ENCODE measurements at regions not wholly inside any gene's neighbourhood (a gene's known extent, or its start where the extent isn't known, plus 50 kb on each side); places are given as distances from the start of the nearest gene placed in this dataset.

GRCh38 chr9:115672477-115673316 is 480.9 kb upstream of the PAPPA start:
- Histone ChIP-seq H3K9me3 (no peaks in the 10 kb centered on the region), H3K27me3 (no peaks in the 10 kb centered on the region), H3K36me3 (no peaks in the 10 kb centered on the region), H3K4me3 (no peak overlapping the region), H3K4me1 (no peaks in the 10 kb centered on the region), H3K27ac (no peak overlapping the region)
- no peak for DNase-seq
- no peak for ATAC-seq
- TF ChIP-seq, protein P1, sequence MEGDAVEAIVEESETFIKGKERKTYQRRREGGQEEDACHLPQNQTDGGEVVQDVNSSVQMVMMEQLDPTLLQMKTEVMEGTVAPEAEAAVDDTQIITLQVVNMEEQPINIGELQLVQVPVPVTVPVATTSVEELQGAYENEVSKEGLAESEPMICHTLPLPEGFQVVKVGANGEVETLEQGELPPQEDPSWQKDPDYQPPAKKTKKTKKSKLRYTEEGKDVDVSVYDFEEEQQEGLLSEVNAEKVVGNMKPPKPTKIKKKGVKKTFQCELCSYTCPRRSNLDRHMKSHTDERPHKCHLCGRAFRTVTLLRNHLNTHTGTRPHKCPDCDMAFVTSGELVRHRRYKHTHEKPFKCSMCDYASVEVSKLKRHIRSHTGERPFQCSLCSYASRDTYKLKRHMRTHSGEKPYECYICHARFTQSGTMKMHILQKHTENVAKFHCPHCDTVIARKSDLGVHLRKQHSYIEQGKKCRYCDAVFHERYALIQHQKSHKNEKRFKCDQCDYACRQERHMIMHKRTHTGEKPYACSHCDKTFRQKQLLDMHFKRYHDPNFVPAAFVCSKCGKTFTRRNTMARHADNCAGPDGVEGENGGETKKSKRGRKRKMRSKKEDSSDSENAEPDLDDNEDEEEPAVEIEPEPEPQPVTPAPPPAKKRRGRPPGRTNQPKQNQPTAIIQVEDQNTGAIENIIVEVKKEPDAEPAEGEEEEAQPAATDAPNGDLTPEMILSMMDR (IDR thresholded peaks at IDR 0.05): no peak
- intact Hi-C loops (cut with DNase I): no loop called here

DNA sequence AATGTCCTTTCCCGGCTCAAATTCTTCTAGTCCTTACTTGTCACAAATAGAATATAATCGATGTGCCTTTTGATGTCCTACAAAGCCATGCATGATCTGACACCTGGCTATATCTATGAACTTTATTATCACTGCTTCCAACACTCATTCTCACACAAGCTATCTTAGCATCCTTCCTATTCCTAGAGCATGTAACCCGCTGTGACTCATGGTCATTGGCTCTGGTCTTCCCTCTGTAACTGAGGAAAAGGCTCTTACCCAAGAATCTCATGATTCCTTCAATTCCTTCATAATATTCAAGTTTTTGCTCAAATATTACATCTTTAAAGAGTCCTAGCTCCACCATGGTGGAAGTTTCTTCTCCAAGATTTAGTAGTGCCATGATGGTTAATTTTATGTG is 480.0 kb upstream of the PAPPA start:
- Histone ChIP-seq H3K4me1 (no peaks in the 10 kb centered on the region), H3K4me3 (no peak overlapping the region), H3K36me3 (no peaks in the 10 kb centered on the region), H3K9me3 (no peaks in the 10 kb centered on the region), H3K27me3 (no peaks in the 10 kb centered on the region), H3K27ac (no peak overlapping the region)
- DNase-seq: no peak
- intact Hi-C loops (cut with DNase I): no loop called here
- TF ChIP-seq, protein P1 (IDR thresholded peaks at IDR 0.05): no peak
- no peak for ATAC-seq

- H3K27ac ChIP-seq: no peak overlapping the region
These were observed 479.5 kb upstream of the PAPPA start for GRCh38 chr9:115674091-115674490.

GRCh38 chr9:115675834-115676233 is 477.8 kb upstream of the PAPPA start:
- H3K9me3 ChIP-seq: no peaks in the 10 kb centered on the region
- H3K27me3 ChIP-seq: no peaks in the 10 kb centered on the region
- intact Hi-C loops (cut with DNase I): no loop called here
- no peaks in the 10 kb centered on the region for H3K36me3 ChIP-seq
- TF ChIP-seq, protein P1 (IDR thresholded peaks at IDR 0.05): no peak
- H3K4me1 ChIP-seq: no peaks in the 10 kb centered on the region
- H3K4me3 ChIP-seq: no peak overlapping the region
- no peak overlapping the region for H3K27ac ChIP-seq
- ATAC-seq (no peak), DNase-seq (no peak)

More at GRCh38 chr9:115674091-115674490, 479.5 kb upstream of the PAPPA start:
- intact Hi-C loops (cut with DNase I): no loop called here
- Histone ChIP-seq H3K36me3 (no peaks in the 10 kb centered on the region), H3K9me3 (no peaks in the 10 kb centered on the region), H3K4me1 (no peaks in the 10 kb centered on the region), H3K27me3 (no peaks in the 10 kb centered on the region), H3K4me3 (no peak overlapping the region)
- TF ChIP-seq, protein P1 (IDR thresholded peaks at IDR 0.05): no peak
- no peak for DNase-seq
- no peak for ATAC-seq

DNA sequence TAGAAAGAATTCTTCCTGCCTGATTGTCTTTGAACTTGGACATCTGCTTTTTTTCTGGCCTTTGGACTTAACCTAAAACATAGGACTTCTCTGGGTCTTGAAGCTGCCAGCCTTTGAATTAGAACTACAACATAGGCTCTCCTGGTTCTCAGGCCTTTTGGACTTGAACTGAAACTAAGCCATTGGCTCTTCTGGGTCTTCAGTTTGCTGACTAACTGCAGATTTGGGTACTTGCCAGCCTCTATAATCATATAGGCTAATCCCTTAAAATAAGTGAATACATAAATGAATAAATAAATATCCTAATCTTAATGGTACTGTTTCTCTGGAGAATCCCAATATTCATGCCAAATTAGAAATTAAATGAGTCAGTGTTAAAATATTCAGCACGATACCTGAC is 473.4 kb upstream of the PAPPA start:
- Histone ChIP-seq H3K36me3 (no peaks in the 10 kb centered on the region), H3K27ac (no peak overlapping the region), H3K4me1 (no peaks in the 10 kb centered on the region), H3K4me3 (no peak overlapping the region), H3K27me3 (no peaks in the 10 kb centered on the region), H3K9me3 (no peaks in the 10 kb centered on the region)
- DNase-seq: no peak
- ATAC-seq: no peak
- intact Hi-C loops (cut with DNase I): no loop called here
- TF ChIP-seq, protein P1 (IDR thresholded peaks at IDR 0.05): no peak

Measured in upper lobe of right lung (tissue), 1 donor.